ACC112 (cell line): ENCODE measurements at regions not wholly inside any gene's neighbourhood (a gene's known extent, or its start where the extent isn't known, plus 50 kb on each side); places are given as distances from the start of the nearest gene placed in this dataset.

Experiments
- H2AFZ ChIP-seq: fragments of 200-600 bp; sonication (generic); one replicate; pipeline ENCODE4 v1.6.0; 2017; ENCODE audit warnings: antibody characterized with exemption, low read length; ENCODE audit not compliant: unreplicated experiment
- H3K27ac ChIP-seq: fragments of 200-600 bp; sonication (generic); 2 replicates; pipeline ENCODE4 v1.5.1; 2014; ENCODE audit warnings: low read depth, mild to moderate bottlenecking, antibody characterized with exemption, low read length, moderate library complexity
- H3K27me3 ChIP-seq: fragments of 200-600 bp; sonication (generic); 2 replicates; pipeline ENCODE4 v1.6.1; 2014; ENCODE audit warnings: mild to moderate bottlenecking, antibody characterized with exemption, low read length, moderate library complexity, mixed read lengths; ENCODE audit not compliant: insufficient read depth
- H3K36me3 ChIP-seq: fragments of 200-600 bp; sonication (generic); 2 replicates; pipeline ENCODE4 v1.6.1; 2016; ENCODE audit warnings: mild to moderate bottlenecking, antibody characterized with exemption, low read length, moderate library complexity, mixed read lengths; ENCODE audit not compliant: insufficient read depth
- H3K4me1 ChIP-seq: fragments of 200-600 bp; sonication (generic); one replicate; pipeline ENCODE4 v1.6.1; 2016; ENCODE audit warnings: low read length, mixed read lengths; ENCODE audit not compliant: insufficient read depth, unreplicated experiment, control insufficient read depth
- H3K4me3 ChIP-seq: fragments of 200-600 bp; sonication (generic); 2 replicates; pipeline ENCODE4 v1.5.1; 2014; ENCODE audit warnings: mild to moderate bottlenecking, low read depth, low read length
- H3K79me2 ChIP-seq: fragments of 200-600 bp; sonication (generic); one replicate; pipeline ENCODE4 v1.6.0; 2016; ENCODE audit warnings: low read length; ENCODE audit not compliant: control insufficient read depth, unreplicated experiment, insufficient read depth

DNA sequence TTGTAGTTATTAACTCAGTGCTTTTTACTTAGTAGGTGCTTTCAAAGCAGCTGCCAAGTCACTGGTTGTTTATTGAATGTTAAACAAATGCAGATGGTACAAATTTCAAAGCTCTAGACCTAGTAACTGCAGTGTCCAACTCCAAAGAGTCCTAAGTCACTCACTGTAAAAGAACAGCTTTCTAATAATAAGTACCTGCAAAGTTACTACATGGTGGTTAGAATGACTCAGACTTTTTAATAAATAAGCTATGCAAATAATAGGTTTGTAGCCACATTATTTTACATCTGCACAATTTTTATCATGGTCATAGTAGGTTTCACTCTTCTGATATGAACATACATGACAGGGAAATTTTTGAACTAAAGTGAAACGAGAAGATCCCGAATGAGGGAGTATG, 1620.4 kb upstream of the CELF4 start:
- Histone ChIP-seq H3K27me3 (no peaks in the 10 kb centered on the region), H3K79me2 (no peaks in the 10 kb centered on the region), H3K36me3 (no peaks in the 10 kb centered on the region), H3K4me1 (no peaks in the 10 kb centered on the region), H2AFZ (no peak overlapping the region), H3K4me3 (no peak overlapping the region), H3K27ac (no peak overlapping the region)

DNA sequence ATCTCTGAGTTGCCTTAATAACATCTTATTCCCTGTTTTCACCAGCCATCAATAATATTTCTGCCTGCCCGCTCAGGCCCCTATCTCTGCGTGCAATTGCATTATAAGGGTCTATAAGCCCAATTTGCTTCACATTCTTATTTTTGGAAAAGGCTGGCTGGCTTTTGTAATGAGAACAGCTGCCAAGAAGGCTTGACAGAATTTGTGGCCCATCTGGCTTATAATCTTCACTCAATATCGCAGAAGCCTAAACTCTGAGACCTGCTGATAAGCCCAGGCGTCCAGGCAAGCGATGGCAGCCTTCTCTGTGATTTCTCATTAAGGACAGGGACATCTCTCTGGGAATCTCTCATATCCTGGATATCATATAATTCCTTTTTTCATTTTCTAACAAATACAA, 1618.6 kb upstream of the CELF4 start:
- Histone ChIP-seq H3K4me3 (no peak overlapping the region), H3K27ac (no peak overlapping the region), H3K4me1 (no peaks in the 10 kb centered on the region), H3K36me3 (no peaks in the 10 kb centered on the region), H2AFZ (peak overlapping the region; percentile 60), H3K27me3 (no peaks in the 10 kb centered on the region; the same call in 1 of the 2 replicates), H3K79me2 (no peaks in the 10 kb centered on the region)

DNA sequence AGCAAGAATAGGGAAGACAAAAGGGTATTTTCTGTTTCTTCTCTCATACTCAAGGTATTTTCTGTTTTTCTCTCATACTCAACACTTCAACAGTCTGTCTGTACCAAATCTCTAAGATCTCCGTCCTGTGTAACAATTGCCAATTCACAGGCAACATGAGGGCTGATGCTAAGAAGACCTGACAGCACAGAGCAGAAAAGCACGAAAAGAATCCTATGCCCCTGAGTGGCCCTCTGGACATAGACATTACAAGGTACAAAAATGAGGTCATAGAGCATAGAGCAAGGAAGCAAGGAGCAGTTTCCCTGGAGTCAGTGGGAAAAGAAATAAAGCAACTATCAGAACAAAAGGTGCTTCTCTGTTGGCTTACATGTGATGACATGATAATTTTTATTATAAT, 1612.6 kb upstream of the CELF4 start:
- H3K4me3 ChIP-seq = no peak overlapping the region
- H3K79me2 ChIP-seq = no peaks in the 10 kb centered on the region
- no peaks in the 10 kb centered on the region; the same call in 1 of the 2 replicates for H3K27me3 ChIP-seq
- no peak overlapping the region for H2AFZ ChIP-seq
- H3K27ac ChIP-seq = no peak overlapping the region
- no peaks in the 10 kb centered on the region for H3K36me3 ChIP-seq
- H3K4me1 ChIP-seq = no peaks in the 10 kb centered on the region

DNA sequence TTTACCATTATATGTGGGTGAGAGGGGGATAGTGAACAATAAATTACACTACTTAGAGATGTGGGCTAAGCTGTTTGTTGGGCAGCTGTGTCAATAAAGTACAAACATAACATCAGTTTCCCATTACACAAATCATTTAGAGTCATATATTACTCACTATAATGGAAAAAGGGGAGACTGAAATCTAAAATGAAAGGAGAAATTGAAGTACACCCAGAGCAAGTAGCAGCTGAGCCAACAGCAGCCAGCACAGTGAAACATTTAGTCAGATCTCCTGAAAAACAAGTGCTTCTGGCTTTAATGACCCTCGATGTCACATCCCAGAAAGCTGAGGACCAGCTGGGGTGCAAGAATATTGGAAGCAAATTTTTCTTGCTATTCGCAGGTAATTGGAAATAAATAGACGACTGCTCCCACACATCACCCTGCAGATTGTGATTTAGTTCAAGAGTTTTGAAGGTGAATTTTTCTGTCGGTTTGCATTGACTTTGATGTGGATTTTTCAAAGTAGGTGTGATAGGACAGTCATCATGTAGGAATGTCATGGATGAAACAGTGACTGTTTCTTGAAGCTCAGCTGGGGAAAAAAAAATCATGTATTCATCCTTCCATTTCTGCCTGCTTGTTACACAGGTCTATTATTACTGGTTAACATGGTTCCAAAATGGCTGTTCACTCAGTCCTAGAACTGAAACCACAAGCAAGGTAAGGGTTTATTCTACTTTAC, 1607.3 kb upstream of the CELF4 start:
- Histone ChIP-seq H3K79me2 (no peaks in the 10 kb centered on the region), H2AFZ (no peak overlapping the region), H3K4me3 (no peak overlapping the region), H3K27me3 (no peaks in the 10 kb centered on the region), H3K36me3 (no peaks in the 10 kb centered on the region), H3K4me1 (no peaks in the 10 kb centered on the region), H3K27ac (no peak overlapping the region)

DNA sequence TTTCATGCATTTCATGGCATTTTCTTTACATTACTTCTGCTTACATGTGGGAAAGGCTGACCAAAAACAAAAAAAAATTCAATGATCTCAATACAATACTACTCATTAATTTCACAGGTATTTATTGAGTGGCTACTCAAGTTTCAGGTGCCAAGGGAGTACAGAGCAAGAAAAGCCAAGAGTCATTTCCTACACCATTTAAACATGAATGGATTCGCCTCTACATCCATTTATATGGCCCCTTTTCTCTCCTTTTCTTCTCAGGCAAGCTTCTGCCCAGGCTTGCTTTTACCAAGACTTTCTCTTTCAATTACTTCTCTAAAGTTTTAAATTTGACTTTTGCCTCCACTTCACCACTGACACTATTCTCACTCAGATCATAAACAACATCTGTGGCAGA, 1603.1 kb upstream of the CELF4 start:
- Histone ChIP-seq H3K4me1 (no peaks in the 10 kb centered on the region), H3K79me2 (no peaks in the 10 kb centered on the region), H3K4me3 (no peak overlapping the region), H3K27me3 (0 out of 2 replicates have a peak, but pooled peaks cover 5% of the 10 kb centered on the region), H2AFZ (no peak overlapping the region), H3K36me3 (no peaks in the 10 kb centered on the region), H3K27ac (no peak overlapping the region)

DNA sequence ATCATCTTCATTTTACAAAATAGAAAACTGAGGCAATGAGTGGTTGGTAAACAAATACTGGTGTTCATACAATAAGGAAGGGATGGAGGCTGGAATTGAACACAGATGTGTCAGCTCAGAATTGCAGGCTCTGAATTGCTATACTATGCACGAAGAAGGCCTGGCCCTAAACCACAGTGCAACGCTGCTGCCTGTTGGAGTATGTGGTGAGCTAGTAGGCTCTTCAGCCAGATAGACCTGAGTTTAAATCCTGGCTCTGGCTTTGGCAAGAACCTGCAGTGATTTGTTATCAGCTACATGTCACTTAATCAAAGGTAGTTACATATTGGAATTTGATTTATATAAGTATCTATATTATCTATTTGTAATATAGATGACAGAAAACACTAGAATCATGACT, 1602.4 kb upstream of the CELF4 start:
- Histone ChIP-seq H3K36me3 (no peaks in the 10 kb centered on the region), H3K27ac (no peak overlapping the region), H3K4me3 (no peak overlapping the region), H3K4me1 (no peaks in the 10 kb centered on the region), H3K79me2 (no peaks in the 10 kb centered on the region), H3K27me3 (0 out of 2 replicates have a peak, but pooled peaks cover 5% of the 10 kb centered on the region), H2AFZ (no peak overlapping the region)

DNA sequence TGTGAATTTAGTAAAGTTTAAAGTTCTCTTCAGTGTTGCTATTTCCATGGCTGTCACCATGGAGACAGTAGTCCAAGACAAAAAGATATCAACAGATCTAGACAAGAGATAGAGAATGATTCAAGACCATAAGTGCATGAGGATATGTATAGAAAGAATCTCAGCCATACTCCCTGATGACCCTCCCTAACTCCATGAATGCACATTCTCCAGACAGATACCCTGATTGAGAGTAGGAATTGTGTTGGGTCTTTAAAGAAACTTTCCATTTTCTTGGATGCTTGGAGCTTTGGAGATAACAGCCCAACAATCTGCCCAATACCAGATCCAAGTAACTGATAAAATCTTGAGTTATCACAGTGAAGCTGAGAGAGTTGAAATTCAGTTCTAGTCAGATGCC, 1601.2 kb upstream of the CELF4 start:
- H3K79me2 ChIP-seq = no peaks in the 10 kb centered on the region
- no peak overlapping the region for H3K27ac ChIP-seq
- no peak overlapping the region for H2AFZ ChIP-seq
- no peaks in the 10 kb centered on the region for H3K36me3 ChIP-seq
- no peaks in the 10 kb centered on the region for H3K4me1 ChIP-seq
- H3K27me3 ChIP-seq = 0 out of 2 replicates have a peak, but pooled peaks cover 5% of the 10 kb centered on the region
- H3K4me3 ChIP-seq = no peak overlapping the region

DNA sequence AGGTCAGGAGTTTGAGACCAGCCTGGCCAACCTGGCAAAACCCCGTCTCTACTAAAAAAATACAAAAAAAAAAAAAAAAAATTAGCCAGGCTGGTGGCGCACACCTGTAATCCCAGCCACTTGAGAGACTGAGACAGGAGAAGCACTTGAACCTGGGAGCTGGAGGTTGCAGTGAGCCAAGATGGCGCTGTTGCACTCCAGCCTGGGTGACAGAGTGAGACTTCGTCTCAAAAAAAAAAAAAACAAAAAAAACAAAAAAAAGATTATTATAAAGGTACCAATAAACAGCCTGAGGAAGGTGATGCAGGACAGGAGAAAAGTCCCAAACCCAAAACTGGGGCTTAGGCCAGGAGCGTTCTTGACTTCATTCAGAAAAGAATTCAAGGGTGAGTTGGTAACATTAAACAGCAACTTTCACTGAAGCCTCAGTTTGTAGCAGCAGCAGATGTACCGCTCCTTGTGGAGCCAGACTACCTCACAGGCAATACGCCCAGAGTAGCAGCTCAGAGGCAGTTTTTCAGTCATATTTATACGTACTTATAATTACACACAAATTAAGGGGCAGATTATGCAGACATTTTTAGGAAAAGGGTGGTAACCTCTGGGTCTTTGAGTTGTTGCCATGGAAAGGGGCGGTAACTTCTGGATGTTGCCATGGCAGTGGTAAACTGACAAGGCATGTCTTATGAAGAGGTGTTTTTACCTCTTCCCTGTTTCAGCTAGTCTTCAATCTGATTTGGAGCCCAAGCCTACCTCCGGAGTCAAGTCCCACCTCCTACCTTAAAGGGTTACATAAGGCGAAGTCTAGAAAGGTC, 1596.6 kb upstream of the CELF4 start:
- no peak overlapping the region for H2AFZ ChIP-seq

DNA sequence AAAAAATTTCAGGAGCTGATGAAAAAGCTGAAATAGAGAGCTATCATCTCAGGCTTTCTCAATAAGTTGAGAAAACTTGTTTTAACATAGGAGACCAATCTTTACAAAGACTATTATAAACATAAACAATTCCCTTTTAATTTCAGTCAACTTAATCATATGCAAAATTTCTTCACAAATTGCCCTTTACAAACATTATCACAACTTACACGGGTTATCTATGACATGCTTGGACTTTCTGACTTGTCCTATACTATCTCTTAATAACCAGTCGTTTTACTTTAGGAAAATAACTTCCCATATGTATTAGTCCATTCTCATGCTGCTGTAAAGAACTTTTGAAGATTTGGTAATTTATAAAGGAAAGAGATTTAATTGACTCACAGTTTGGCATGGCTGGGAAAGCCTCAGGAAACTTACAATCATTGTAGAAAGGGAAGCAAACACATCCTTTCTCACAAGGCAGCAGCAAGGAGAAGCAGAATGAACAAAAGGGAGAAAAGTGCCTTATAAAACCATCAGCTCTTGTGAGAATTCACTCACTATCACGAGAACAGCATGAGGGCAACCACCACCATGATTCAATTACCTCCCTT, 1583.7 kb upstream of the CELF4 start:
- H3K36me3 ChIP-seq = no peaks in the 10 kb centered on the region
- H3K79me2 ChIP-seq = no peaks in the 10 kb centered on the region
- no peak overlapping the region for H2AFZ ChIP-seq
- no peak overlapping the region for H3K4me3 ChIP-seq
- H3K4me1 ChIP-seq = no peaks in the 10 kb centered on the region
- no peak overlapping the region for H3K27ac ChIP-seq
- no peaks in the 10 kb centered on the region for H3K27me3 ChIP-seq

More for the DNA sequence above, 1596.6 kb upstream of the CELF4 start:
- H3K27ac ChIP-seq = no peak overlapping the region
- H3K4me3 ChIP-seq = no peak overlapping the region
- H3K27me3 ChIP-seq = 0 out of 2 replicates have a peak, but pooled peaks cover 5% of the 10 kb centered on the region
- H3K79me2 ChIP-seq = no peaks in the 10 kb centered on the region
- H3K4me1 ChIP-seq = no peaks in the 10 kb centered on the region
- H3K36me3 ChIP-seq = no peaks in the 10 kb centered on the region

DNA sequence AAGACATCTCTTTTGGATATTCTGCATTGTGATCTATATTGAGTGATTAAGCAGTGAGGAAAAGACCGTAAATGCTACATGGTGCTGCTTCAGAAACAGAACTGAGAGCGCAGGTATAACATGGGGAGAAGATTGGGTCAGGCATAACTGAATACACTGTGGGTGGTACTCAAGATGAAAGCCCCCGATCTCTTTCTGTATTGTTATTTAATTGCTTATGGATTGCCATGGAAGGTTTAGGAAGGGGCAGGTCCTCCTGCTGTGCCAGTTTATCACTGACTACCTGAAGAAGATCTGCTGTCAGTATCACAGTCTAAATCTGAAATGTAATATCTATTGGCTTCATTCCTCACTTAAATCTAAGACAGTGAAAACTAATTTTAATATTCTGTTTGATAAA, 1568.7 kb upstream of the CELF4 start:
- Histone ChIP-seq H3K4me3 (no peak overlapping the region), H3K79me2 (no peaks in the 10 kb centered on the region), H3K27ac (no peak overlapping the region), H3K36me3 (no peaks in the 10 kb centered on the region), H2AFZ (no peak overlapping the region), H3K27me3 (no peaks in the 10 kb centered on the region), H3K4me1 (no peaks in the 10 kb centered on the region)
